ENCODE measurements at regions not wholly inside any gene's neighbourhood (a gene's known extent, or its start where the extent isn't known, plus 50 kb on each side); places are given as distances from the start of the nearest gene placed in this dataset.
A peak's percentile ranks its signal among the peaks of the same experiment; 100 is the strongest.
"Not testable (repeated sequence)": the region's sequence is repeated elsewhere in the genome, so short reads cannot be mapped to it uniquely, and the experiment has no call there.

DNA sequence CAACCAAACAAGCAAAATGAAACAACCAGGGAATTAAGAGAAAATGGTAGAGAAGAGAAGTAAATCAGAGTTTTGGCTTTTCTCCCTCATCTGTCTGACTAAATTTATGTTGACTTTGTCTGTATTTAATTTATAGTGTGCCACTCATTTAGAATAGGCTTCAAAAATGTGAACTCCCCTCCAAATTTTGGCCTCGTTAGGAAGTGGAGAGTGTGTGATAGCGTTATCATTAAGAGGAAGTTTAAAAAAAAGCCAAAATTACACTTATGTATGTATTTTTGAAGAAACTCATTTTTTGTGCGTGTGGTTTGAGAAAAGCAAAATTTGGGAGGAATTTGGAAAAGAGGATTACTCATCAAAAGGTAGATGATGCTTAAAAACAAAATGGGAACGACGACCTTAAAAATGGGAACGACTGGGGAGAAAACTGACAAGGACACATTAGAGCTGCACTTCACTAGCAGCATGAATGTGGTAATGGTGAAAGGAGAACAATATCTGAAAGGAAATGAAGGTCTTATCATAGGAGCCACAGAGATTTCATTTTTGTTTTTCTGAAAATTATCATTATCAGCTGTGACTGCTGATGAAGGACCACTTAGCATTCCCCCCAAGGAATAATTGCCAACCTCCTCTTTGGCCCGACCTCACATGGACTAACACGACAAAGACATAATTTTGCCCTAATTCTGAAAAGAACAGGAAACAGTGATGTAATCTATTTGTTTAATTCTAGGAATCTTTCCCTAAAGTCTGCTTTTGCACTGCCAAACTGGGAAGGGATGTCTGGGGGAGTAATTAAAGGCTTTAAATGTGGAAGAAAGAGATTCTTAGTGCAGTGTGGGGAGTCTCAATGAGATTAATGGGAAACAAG is 163.2 kb upstream of the P2RY1 start:
- DNase-seq, result no peak

GRCh38 chr3:152672320-152672649 is 162.6 kb upstream of the P2RY1 start:
- no peak for DNase-seq

DNA sequence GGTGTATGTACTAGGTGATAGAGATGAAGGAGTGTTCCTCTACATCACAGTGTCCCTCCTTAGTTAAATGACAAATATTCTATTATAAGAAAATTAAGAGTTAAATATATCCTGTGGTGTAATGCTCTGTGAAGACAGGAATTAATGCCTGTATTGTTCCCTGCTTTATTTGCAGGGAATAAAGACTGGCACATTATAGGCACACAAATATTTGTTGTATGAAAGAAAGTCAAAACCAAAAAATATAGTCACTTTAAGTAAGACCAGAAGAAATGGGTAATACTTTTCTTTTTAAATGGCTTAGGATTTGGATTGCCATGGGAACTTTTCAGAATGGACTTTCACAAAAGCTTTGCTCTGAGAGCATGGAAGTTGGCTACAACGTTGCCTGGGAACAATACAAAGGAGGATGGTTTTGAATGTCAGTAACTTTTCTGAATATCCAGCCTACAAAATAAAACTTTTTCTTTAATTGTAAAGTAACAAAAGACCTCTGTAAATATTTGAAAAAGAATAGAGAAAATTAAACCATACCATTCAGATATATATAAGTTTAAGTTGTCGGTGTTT is 158.0 kb upstream of the P2RY1 start:
- DNase-seq, result no peak

GRCh38 chr3:152677491-152677890 is 157.4 kb upstream of the P2RY1 start:
- no peak for DNase-seq

DNA sequence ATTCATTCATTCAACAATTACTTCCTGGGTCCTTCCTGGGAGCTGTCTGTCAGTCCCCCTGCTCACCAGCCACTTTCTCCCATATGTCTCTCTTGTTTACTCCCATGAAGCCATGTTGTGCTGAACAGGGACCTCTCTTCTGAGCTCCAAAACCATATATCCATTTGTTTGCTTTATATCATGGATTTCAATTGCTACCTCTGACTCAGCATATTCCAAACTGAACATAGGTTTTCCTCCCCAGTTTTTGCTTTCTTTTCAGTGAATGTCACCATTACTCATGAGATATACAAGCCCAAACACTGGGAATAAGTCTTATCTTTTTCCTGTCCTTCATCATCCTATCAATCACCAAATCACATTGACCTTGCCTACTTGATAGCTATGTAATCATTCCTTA is 152.5 kb upstream of the P2RY1 start:
- DNase-seq, result no peak

GRCh38 chr3:152683521-152683999 is 151.4 kb upstream of the P2RY1 start:
- no peak for DNase-seq

GRCh38 chr3:152684279-152684678 is 150.7 kb upstream of the P2RY1 start:
- DNase-seq, result no peak

DNA sequence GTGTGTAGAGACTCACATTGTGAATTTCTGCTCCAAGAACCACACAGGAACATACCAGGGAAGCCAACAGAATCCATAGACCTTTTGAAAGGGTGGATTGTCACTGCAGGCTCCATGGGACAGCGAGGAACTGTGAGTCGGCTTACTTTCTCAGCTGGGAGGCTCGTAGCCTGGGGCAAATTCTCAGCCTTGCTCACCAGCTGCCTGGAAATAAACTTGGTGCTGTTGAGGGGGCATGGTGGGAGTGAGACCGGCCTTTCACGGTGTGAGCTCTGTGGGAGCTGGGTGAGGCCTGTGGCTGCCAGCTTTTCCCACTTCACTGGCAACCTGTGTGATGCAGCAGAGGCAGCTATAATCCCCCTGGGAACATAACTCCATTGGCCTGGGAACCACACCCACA is 146.6 kb upstream of the P2RY1 start:
- DNase-seq, result no peak

DNA sequence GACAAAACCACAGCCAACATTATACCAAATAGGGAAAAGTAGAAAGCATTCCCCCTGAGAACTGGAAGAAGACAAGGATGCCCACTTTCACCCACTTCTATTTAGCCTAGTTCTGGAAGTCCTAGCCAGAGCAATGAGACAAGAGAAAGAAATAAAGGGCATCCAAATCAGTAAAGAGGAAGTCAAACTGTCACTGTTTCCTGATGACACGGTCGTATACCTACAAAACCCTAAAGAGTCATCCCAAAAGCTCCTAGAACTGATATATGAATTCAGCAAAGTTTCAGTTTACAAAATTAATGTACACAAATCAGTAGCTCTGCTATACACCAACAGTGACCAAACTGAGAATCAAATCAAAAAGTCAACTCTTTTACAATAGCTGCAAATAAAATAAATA is 142.6 kb upstream of the P2RY1 start:
- DNase-seq, result not testable (repeated sequence)

DNA sequence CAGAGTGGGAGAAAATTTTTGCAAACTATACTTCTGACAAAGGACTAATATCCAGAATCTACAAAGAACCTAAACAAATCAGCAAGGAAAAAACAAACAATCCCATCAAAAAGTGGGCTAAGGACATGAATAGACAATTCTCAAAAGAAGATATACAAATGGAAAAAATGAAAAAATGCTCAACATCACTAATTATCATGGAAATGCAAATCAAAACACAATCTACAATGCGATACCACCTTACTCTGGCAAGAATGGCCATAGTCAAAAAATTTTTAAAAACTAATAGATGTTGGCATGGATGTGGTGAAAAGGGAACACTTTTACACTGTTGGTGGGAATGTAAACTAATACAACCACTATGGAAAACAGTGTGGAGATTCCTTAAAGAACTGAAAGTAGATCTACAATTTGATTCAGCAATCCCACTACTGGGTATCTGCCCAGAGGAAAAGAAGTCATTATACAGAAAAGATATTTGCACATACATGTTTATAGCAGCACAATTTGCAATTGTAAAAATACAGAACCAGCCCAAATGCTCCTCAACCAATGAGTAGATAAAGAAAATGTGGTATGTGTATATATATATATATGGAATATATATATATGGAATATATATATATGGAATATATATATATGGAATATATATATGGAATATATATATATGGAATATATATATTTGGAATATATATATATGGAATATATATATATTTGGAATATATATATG is 141.2 kb upstream of the P2RY1 start:
- not testable (repeated sequence) for DNase-seq

- no peak for DNase-seq
These were observed 139.1 kb upstream of the P2RY1 start for GRCh38 chr3:152695840-152696239.

DNA sequence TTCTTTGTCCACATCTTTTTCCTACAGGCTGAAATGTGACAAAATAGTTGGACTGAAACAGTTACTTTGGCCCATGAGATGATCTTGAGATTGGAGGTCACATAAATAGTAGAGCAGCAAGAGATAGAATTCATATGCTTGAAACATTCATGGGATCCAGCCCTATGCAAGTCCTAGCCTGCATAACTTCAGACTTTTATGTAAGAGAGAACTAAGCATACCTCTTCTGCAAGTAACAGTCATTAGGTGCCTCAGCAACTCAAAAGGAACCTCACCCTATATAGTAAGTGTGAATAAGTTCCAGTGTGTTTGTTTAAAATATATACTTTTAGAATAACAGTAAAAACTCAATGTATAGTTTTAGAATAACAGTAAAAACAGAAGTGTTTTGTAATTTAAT is 138.0 kb upstream of the P2RY1 start:
- DNase-seq, result no peak

DNA sequence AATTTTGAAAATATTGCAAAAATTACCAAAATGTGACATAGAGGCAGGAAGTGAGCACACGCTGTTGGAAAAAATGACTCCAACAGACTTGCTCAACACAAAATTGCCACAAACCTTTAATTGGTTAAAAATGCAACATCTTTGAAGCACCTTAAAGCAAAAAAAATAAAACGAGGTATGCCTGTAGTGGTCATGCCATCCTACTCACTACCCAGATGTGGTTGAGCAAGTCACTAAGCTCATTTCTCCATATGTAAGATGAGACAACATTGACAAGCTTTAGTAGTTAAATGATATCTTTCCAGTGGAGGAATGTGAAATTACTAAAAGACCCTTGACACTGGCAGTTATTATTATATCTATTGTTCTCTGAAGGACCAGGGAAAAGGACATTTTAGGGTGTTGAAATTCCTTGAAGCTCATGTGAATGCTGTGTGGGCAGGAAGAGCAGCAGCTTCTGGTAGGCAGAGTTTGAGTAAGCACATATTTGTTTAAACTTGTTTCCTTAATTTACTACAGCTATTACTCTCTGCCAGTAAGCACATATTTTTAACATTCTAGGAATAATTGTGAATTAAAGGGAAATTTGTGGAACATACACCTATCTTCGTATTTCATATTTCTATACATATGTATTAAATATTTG is 131.6 kb upstream of the P2RY1 start:
- no peak for DNase-seq

DNA sequence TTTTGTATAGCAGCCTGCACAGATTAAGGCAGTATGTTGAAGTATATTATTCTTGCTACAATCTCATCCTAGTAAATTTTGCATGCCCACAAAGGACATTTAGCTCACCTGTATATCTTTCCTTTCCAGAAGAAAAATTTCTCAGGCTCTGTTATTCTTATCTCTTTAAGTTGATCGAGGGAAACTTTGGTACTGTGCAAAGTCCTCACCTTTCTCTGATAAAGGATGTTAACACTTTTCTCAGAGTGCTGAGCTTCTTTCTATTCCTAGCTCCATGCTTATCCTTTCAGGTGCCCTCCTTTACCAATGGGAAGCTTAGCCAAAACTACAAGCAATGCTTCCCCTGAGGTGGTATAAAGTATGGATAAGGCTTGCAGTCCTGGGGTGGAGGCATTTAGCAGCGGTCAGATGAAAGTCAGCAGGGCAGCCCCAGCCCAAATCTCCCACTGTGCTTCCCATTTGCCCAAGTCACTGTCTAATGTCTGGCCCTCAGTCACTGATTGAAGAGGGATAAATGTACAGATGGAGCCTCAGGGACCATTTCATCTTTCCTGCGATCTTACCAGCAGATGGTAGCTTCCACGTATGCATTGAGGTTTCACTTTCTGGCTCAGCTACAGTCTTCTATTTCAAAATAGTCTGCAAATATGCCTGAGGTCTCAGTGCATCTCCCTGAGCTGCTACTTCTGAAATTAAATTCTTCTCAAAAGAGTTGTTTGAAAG is 127.8 kb upstream of the P2RY1 start:
- DNase-seq, result no peak

GRCh38 chr3:152709659-152710058 is 125.3 kb upstream of the P2RY1 start:
- no peak for DNase-seq

- no peak for DNase-seq
These were observed 124.4 kb upstream of the P2RY1 start for GRCh38 chr3:152710549-152710948.

DNA sequence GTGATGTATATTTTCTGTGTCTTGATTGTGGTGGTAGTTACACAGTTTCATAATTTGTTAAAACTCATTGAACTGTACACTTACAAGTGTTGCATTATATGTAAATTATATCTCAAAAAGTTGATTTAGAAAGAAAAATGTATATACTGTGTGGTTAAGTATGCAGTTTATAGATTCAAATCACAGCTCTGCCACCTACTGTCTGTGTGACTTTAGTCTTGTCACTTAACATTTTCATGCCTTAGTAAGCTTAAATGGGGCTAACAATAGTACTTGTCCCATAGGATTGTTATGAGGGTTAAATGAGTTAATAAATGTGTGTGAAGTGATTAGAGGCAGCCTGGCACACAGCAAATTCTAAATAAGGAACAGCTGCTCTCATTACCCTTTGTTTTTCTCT is 120.9 kb upstream of the P2RY1 start:
- DNase-seq, result no peak

GRCh38 chr3:152714507-152714906 is 120.4 kb upstream of the P2RY1 start:
- DNase-seq, result no peak

DNA sequence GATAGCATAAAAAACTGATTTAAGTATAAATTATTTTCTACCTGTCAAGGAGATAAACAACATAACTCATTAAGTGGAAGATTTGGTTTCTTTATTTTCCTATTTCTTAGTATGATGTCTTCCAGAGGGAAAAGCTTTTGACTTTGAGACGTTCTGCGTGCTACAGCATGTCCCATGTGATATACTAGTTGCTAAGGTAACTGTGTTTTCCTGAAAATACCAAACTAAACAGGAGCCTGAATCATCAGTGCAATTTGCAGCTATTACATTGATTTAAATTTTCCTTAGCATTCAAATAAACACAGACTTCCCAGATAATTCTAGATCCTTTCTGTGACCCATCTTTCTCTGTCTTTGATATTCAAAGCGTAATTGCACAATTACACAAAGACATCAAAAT is 117.7 kb upstream of the P2RY1 start:
- no peak for DNase-seq

GRCh38 chr3:152718810-152719209 is 116.1 kb upstream of the P2RY1 start:
- no peak for DNase-seq

DNA sequence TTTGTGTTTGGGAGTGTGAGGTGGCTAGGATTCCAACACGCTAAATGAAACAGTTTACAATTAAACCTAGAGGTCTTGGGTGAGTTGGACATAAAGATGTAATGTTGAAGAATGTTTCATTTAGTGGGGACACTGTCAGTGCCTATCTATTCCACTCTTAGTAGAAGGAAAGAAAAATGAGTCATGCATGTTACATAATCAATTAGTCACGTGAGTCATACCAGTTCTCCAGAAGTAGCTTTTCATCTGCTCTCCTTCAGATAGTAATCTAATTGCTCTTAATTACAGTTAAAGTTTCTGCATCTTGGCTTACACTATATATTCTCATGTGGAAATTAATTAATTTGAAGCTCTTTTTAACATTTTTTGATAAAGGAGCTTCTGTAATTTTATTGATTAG is 115.7 kb upstream of the P2RY1 start:
- DNase-seq, result peak; percentile 24

DNA sequence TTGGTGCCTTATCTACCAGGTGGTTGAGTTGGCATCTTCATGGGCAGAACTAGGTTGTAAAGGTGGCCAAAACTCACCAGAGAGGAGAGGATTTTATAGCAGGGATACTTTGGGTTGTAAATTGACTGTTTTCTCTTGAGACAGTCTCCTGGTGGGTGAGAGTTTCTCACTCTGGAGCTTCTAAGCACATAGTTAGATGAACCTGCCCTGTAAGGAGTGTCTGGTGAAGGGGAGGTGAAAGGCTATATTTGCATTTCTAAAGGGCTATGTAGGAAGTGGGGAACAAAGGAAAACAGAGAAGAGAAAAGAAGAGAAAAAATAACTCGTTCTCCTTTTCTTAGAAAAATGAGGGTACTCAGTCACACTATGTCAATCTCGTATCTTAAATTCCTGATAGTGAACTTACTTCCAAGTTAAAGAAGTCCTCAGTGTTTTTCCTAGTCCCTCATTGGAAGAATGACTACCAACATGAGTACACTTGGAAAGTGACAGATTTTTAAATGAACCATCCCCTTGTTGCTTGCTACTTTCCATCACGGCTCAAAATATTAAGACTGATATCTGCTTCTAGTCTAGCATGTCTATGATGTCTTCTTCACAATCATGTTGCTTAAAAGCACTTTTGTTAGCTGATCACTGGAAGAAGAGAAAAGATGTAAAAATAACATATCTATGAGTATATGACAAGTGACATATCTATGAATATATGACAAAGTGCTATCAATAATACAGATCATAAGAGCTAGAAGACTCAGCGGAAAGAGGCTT is 113.8 kb upstream of the P2RY1 start:
- no peak for DNase-seq
